Subcutaneous abdominal adipose tissue (tissue), 5 donors: ENCODE measurements at regions not wholly inside any gene's neighbourhood (a gene's known extent, or its start where the extent isn't known, plus 50 kb on each side); places are given as distances from the start of the nearest gene placed in this dataset.
A peak's percentile ranks its signal among the peaks of the same experiment; 100 is the strongest.

ENCODE experiments used
- H3K27ac ChIP-seq: one replicate; pipeline ENCODE4 v1.7.0; 2013; ENCODE audit warnings: low read depth, mild to moderate bottlenecking, inconsistent platforms, low read length, moderate library complexity
- H3K27me3 ChIP-seq, 5 donors: one replicate each; pipeline ENCODE4 v1.7.0; 2013; ENCODE audit warnings: low read length in 5 of 5, inconsistent platforms in 1 of 5; ENCODE audit not compliant: control insufficient read depth in 5 of 5, insufficient read depth in 4 of 5
- H3K36me3 ChIP-seq, 5 donors: one replicate each; pipeline ENCODE4 v1.7.0; 2013; ENCODE audit warnings: low read length in 5 of 5; ENCODE audit not compliant: control insufficient read depth in 5 of 5, insufficient read depth in 5 of 5
- H3K4me1 ChIP-seq, 5 donors: one replicate each; pipeline ENCODE4 v1.7.0; 2013; ENCODE audit warnings: low read length in 5 of 5, mild to moderate bottlenecking in 3 of 5, moderate library complexity in 1 of 5; ENCODE audit not compliant: control insufficient read depth in 5 of 5, insufficient read depth in 5 of 5
- H3K4me3 ChIP-seq, 5 donors: one replicate each; pipeline ENCODE4 v1.7.0; 2013; ENCODE audit warnings: low read length in 5 of 5, low read depth in 1 of 5
- H3K9ac ChIP-seq, 5 donors: one replicate each; pipeline ENCODE4 v1.7.0; 2013; ENCODE audit warnings: low read length in 5 of 5, mild to moderate bottlenecking in 4 of 5, moderate library complexity in 3 of 5
- H3K9me3 ChIP-seq, 5 donors: one replicate each; pipeline ENCODE4 v1.7.0; 2013; ENCODE audit warnings: low read length in 5 of 5; ENCODE audit not compliant: control insufficient read depth in 5 of 5
- donor health status: healthy.
- donor health status: healthy.
- donor health status: healthy.
- donor health status: healthy.
- donor health status: healthy.

GRCh38 chr20:36102809-36103596, 51.5 kb upstream of the EPB41L1 start:
- Histone ChIP-seq H3K27ac (peak overlapping the region; percentile 94), H3K4me1 (peaks cover 20 to 87% (median 71%) of the 10 kb centered on the region in 5 donors), H3K9ac (peak overlapping the region in 2 of 5 donors; percentile 44 to 51)

GRCh38 chr20:36104244-36104643, 50.3 kb upstream of the EPB41L1 start:
- Histone ChIP-seq H3K27ac (peak overlapping the region; percentile 94), H3K9ac (peak overlapping the region in 2 of 5 donors; percentile 43)

More at GRCh38 chr20:36102809-36103596, 51.5 kb upstream of the EPB41L1 start:
- H3K4me3 ChIP-seq, result peak overlapping the region in 1 of 5 donors; percentile 16
- no peaks in the 10 kb centered on the region for H3K27me3 ChIP-seq
- no peaks in the 10 kb centered on the region for H3K9me3 ChIP-seq
- no peaks in the 10 kb centered on the region for H3K36me3 ChIP-seq

More at GRCh38 chr20:36104244-36104643, 50.3 kb upstream of the EPB41L1 start:
- Histone ChIP-seq H3K4me1 (peaks cover 16 to 75% (median 60%) of the 10 kb centered on the region in 5 donors), H3K36me3 (peaks cover 0 to 2% (median 0%) of the 10 kb centered on the region in 5 donors), H3K9me3 (no peaks in the 10 kb centered on the region), H3K4me3 (peak overlapping the region in 3 of 5 donors; percentile 1 to 48 (median 12)), H3K27me3 (no peaks in the 10 kb centered on the region)
